Spleen (tissue), 11 donors: ENCODE measurements at regions not wholly inside any gene's neighbourhood (a gene's known extent, or its start where the extent isn't known, plus 50 kb on each side); places are given as distances from the start of the nearest gene placed in this dataset.

ENCODE experiments used
- DNase-seq: peaks from one replicate; pipeline ENCODE4 v3.0.0-alpha.2; 2020
- H3K27ac ChIP-seq, 8 donors: fragments of 200-600 bp; sonication (generic) in 7 of 8; 1 replicate in 4 of 8; 2 replicates in 4 of 8; pipeline versions ENCODE4 v1.5.0 to v1.8.0; 2016 to 2021; ENCODE audit warnings: inconsistent platforms in 4 of 8, mild to moderate bottlenecking in 4 of 8, moderate library complexity in 1 of 8
- H3K27me3 ChIP-seq, 7 donors: fragments of 200-600 bp; sonication (generic) in 6 of 7; replicated peaks in 1 of 7; 1 replicate in 4 of 7; 2 replicates in 3 of 7; pipeline versions ENCODE4 v1.5.0 to v1.8.0; 2016 to 2021; ENCODE audit warnings: inconsistent platforms in 3 of 7, mild to moderate bottlenecking in 1 of 7
- H3K36me3 ChIP-seq, 6 donors: fragments of 200-600 bp; sonication (generic) in 5 of 6; 1 replicate in 4 of 6; 2 replicates in 2 of 6; pipeline versions ENCODE4 v1.5.0 to v1.8.0; 2016 to 2021; ENCODE audit warnings: inconsistent platforms in 2 of 6
- H3K4me1 ChIP-seq, 6 donors: fragments of 200-600 bp; sonication (generic) in 5 of 6; 1 replicate in 3 of 6; 2 replicates in 3 of 6; pipeline versions ENCODE4 v1.5.0 to v1.8.0; 2016 to 2021; ENCODE audit warnings: inconsistent platforms in 3 of 6
- H3K4me3 ChIP-seq, 8 donors: fragments of 200-600 bp; sonication (generic) in 7 of 8; 1 replicate in 4 of 8; 2 replicates in 4 of 8; pipeline versions ENCODE4 v1.5.0 to v1.8.0; 2016 to 2021; ENCODE audit warnings: inconsistent platforms in 4 of 8, mild to moderate bottlenecking in 4 of 8, moderate library complexity in 2 of 8
- H3K9me3 ChIP-seq, 8 donors: fragments of 200-600 bp; sonication (generic) in 7 of 8; 1 replicate in 4 of 8; 2 replicates in 4 of 8; pipeline versions ENCODE4 v1.5.0 to v1.8.0; 2016 to 2021; ENCODE audit warnings: inconsistent platforms in 4 of 8
- CTCF ChIP-seq, 11 experiments: fragments of 200-600 bp in 7 of 11; fragments of 450-650 bp in 4 of 11; sonication (generic) in 4 of 11; IDR thresholded peaks in 8 of 11; conservative IDR thresholded peaks in 3 of 11; 1 replicate in 7 of 11; 2 replicates in 4 of 11; pipeline versions ENCODE4 v1.4.0 to v1.8.0; 2016 to 2021; ENCODE audit warnings: antibody characterized with exemption in 11 of 11, inconsistent platforms in 4 of 11, mild to moderate bottlenecking in 1 of 11
- POLR2A ChIP-seq, 3 donors: fragments of 450-650 bp; IDR thresholded peaks; one replicate each; pipeline ENCODE4 v1.5.1; 2017; ENCODE audit warnings: antibody characterized with exemption in 3 of 3, mild to moderate bottlenecking in 1 of 3
- POLR2AphosphoS5 ChIP-seq, 3 donors: sonication (generic); formaldehyde crosslinking; IDR thresholded peaks; one replicate each; pipeline ENCODE4 v1.5.1; 2017; ENCODE audit warnings: antibody characterized with exemption in 3 of 3
- WGBS, 5 donors: extraction: QIAGEN DNeasy Blood & Tissue Kit in 3 of 5; methylation state at CpG; one replicate each; pipeline versions ENCODE4 v1.1.5 to v1.1.7; 2013 to 2018; 5-methylcytosine and 5-hydroxymethylcytosine counted together
- intact Hi-C: fragments of 100-400 bp; cut with DNase I; formaldehyde crosslinking; loops from one replicate; pipeline ENCODE4 v1.15.0; 2023; ENCODE audit warnings: low total_unique reads
- donor health status: healthy with polysubstance abuse.
- donor health status: DM: no; HTN: no; CAD: no; lungs with moderate emphysema.
- donor health status: DM: no; HTN: no; CAD: no.
- donor health status: Bipolar disorder and iron deficiency.
- donor health status: healthy.
- donor health status: DM: no; HTN: no; CAD: no.
- donor health status: DM: yes; HTN: yes; CAD: no.

- H3K9me3 ChIP-seq, result peaks cover 0 to 11% (median 0%) of the 10 kb centered on the region in 8 donors
- intact Hi-C loops, result no loop called here
- H3K27ac ChIP-seq, result no peak overlapping the region
- peaks cover 0 to 13% (median 3%) of the 10 kb centered on the region in 6 donors for H3K4me1 ChIP-seq
- H3K27me3 ChIP-seq, result no peaks in the 10 kb centered on the region
- WGBS, 5 donors, result 71 to 91% (median 87%) methylated on average over 2 of the region's 2 CpGs
- H3K36me3 ChIP-seq, result no peaks in the 10 kb centered on the region
- no peak for DNase-seq
- no peak overlapping the region for H3K4me3 ChIP-seq
- TF ChIP-seq POLR2AphosphoS5 (IDR thresholded peaks at IDR 0.05) (no peak), POLR2A (IDR thresholded peaks at IDR 0.05) (no peak), CTCF (IDR thresholded peaks at IDR 0.05 in 8 of 11, conservative IDR thresholded peaks at IDR 0.05 in 3 of 11) (no peak)
These were observed 190.4 kb downstream of the SPP2 start for GRCh38 chr2:234240917-234241316.

- no peaks in the 10 kb centered on the region for H3K36me3 ChIP-seq
These were observed 184.7 kb downstream of the SPP2 start for GRCh38 chr2:234235191-234235590.

GRCh38 chr2:234231460-234231859 lies 181.0 kb downstream of the SPP2 start:
- H3K9me3 ChIP-seq, result no peaks in the 10 kb centered on the region
- TF ChIP-seq POLR2AphosphoS5 (IDR thresholded peaks at IDR 0.05), result no peak
- no peak for TF ChIP-seq CTCF (IDR thresholded peaks at IDR 0.05 in 8 of 11, conservative IDR thresholded peaks at IDR 0.05 in 3 of 11)
- no peak for TF ChIP-seq POLR2A (IDR thresholded peaks at IDR 0.05)
- H3K27me3 ChIP-seq, result no peaks in the 10 kb centered on the region
- DNase-seq, result no peak
- H3K4me3 ChIP-seq, result no peak overlapping the region
- intact Hi-C loops, result no loop called here
- H3K27ac ChIP-seq, result no peak overlapping the region
- no peaks in the 10 kb centered on the region for H3K36me3 ChIP-seq
- WGBS, 5 donors, result 79 to 93% (median 85%) methylated on average over 1 of the region's 1 CpG
- no peaks in the 10 kb centered on the region for H3K4me1 ChIP-seq

More at GRCh38 chr2:234235191-234235590, 184.7 kb downstream of the SPP2 start:
- peaks cover 0 to 11% (median 0%) of the 10 kb centered on the region in 8 donors for H3K9me3 ChIP-seq
- H3K4me1 ChIP-seq, result no peaks in the 10 kb centered on the region
- DNase-seq, result no peak
- no peak overlapping the region for H3K4me3 ChIP-seq
- H3K27me3 ChIP-seq, result no peaks in the 10 kb centered on the region
- intact Hi-C loops, result no loop called here
- no peak overlapping the region for H3K27ac ChIP-seq
- no peak for TF ChIP-seq POLR2A (IDR thresholded peaks at IDR 0.05)
- TF ChIP-seq POLR2AphosphoS5 (IDR thresholded peaks at IDR 0.05), result no peak
- no peak for TF ChIP-seq CTCF (IDR thresholded peaks at IDR 0.05 in 8 of 11, conservative IDR thresholded peaks at IDR 0.05 in 3 of 11)

GRCh38 chr2:234219046-234219310 lies 168.5 kb downstream of the SPP2 start:
- no peak overlapping the region for H3K27ac ChIP-seq
- H3K4me1 ChIP-seq, result peaks cover 0 to 19% (median 9%) of the 10 kb centered on the region in 6 donors
- H3K36me3 ChIP-seq, result no peaks in the 10 kb centered on the region
- DNase-seq, result no peak
- intact Hi-C loops, result no loop called here
- H3K27me3 ChIP-seq, result no peaks in the 10 kb centered on the region
- H3K4me3 ChIP-seq, result no peak overlapping the region
- WGBS, 5 donors, result 88 to 98% (median 92%) methylated on average over 4 of the region's 4 CpGs
- H3K9me3 ChIP-seq, result no peaks in the 10 kb centered on the region
- TF ChIP-seq POLR2AphosphoS5 (IDR thresholded peaks at IDR 0.05) (no peak), CTCF (IDR thresholded peaks at IDR 0.05 in 8 of 11, conservative IDR thresholded peaks at IDR 0.05 in 3 of 11) (no peak), POLR2A (IDR thresholded peaks at IDR 0.05) (no peak)
